GM19035 (cell line): ENCODE measurements at regions not wholly inside any gene's neighbourhood (a gene's known extent, or its start where the extent isn't known, plus 50 kb on each side); places are given as distances from the start of the nearest gene placed in this dataset.

Experiments used
- ATAC-seq: cut with Tn5 transposase; IDR thresholded peaks from one replicate; pipeline ENCODE4 v1.9.1; 2021; ENCODE audit not compliant: unreplicated experiment

DNA sequence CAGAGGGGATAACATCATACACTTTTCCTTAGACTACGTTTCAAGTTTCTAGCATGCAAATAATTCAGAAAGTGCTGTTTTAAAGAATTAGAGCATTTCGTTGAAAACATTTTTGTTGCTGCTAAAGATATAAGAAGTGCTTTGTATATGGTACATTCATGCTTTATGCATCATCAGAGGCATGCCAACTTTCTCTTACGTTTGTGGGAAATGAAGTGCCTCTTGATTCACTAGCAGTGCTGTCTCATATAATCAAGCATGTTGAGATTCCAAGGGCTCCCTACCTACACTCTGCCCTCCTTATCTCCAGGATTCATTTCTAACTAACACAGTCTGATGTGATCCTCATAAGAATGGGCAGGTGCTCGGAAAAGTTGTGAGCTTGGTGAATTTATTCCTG lies 748.6 kb upstream of the DDX18 start:
- ATAC-seq = no peak

DNA sequence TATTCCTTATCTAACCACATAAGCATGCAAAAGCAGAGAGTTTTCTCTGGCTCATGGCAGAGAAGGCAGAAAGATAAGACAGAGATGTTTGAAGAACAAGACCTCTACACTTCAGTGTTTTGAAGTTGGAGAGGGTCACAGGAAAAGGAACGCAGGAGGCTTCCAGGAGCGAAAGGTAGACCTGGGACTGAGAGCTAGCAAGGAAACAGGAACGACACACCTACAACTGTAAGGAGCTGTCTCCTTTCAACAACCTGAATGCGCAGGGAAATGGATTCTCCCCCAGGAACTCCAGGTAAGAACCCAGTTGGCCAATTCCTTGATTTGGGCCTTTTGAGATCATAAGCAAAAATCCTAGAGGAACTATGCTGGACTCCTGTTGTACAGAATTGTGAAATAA lies 746.6 kb upstream of the DDX18 start:
- ATAC-seq = no peak

DNA sequence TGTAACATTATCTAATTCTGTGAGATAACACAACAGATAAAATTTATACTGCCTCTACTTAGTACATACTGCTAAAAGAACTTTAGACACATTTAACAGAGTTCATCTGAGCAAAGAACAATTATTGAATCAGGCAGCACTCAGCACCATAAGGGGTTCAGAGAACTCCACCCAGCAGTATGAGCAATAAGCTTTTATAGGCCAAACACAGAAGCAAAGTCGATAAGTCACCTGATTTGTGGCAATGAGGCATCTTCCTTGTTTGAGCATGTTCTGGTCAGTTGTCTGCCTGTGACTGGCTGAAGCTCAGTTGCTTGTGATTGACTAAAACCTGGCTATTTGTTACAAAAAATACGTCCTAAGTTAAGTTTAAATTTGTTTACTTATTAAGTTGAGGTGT lies 746.1 kb upstream of the DDX18 start:
- ATAC-seq = no peak

DNA sequence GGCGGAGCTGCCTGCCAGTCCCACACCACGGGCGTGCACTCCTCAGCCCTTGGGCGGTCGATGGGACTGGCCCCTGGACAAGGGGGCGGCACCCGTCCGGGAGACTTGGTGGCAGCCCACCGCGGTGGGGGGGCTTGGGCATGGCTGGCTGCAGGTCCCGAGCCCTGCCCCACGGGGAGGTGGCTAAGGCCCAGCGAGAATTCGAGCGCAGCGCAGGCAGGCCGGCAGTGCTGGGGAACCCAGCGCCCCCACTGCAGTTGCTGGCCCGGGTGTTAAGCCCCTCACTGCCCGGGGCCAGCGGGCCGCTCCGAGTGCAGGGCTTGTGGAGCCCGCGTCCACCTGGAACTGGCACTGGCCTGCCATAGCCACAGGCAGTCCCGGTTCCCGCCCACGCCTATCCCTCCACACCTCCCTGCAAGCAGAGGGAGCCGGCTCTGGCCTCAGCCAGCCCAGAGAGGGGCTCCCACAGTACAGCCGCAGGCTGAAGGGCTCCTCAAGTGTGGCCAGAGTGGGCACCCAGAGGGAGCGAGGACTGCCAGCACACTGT lies 742.9 kb upstream of the DDX18 start:
- no peak for ATAC-seq

DNA sequence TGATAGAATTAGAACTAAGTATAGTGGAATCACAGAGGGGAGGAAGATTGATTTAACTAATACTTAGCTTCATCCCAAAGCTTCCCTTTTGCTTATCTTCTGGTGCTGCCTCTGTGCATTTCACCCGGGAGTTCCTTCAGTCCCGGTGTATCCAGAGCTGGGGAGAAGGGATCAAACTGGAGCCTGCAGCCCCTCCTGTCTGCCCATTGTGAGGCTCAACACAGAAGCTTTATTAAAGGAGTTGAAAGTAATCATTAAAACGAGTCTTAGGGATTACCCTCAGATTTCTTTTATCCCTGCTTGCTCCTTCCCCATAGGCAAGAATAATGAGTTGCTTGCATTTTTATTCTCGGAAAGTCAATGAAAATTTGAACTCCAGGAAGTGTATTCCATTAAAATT lies 739.7 kb upstream of the DDX18 start:
- no peak for ATAC-seq

DNA sequence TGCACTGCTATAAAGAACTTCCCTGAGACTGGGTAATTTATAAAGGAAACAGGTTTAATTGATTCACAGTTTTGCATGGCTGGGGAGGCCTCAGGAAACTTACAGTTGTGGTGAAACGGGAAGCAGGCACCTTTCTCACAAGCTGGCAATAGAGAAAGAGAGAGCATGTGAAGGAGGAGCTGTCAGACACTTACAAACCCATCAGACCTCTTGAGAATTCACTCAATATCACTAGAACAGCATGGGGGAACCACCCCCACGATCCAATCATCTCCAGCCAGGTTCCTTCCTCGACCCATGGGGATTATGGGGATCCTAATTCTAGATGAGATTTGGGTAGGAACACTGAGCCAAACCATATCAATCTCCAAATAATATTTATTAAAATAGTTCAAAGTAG lies 729.2 kb upstream of the DDX18 start:
- ATAC-seq = no peak

DNA sequence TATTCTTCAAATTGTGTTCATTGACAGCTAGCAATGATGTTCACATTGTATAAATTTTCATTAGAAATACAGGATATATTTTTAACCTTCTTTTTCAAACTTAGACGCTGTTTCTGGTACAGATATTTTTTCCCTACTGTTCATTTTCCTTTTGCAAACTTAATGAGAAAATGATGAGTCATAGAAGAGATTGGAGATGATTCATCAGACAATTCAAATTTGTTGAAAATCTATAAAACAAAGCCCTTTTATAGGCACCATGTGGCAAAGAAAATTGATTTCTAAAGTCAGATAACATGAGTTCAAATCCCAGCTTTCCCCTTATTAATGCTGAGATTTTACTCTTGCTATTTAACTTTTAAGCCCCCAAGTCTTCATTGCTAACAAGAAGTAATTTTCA lies 728.8 kb upstream of the DDX18 start:
- no peak for ATAC-seq

DNA sequence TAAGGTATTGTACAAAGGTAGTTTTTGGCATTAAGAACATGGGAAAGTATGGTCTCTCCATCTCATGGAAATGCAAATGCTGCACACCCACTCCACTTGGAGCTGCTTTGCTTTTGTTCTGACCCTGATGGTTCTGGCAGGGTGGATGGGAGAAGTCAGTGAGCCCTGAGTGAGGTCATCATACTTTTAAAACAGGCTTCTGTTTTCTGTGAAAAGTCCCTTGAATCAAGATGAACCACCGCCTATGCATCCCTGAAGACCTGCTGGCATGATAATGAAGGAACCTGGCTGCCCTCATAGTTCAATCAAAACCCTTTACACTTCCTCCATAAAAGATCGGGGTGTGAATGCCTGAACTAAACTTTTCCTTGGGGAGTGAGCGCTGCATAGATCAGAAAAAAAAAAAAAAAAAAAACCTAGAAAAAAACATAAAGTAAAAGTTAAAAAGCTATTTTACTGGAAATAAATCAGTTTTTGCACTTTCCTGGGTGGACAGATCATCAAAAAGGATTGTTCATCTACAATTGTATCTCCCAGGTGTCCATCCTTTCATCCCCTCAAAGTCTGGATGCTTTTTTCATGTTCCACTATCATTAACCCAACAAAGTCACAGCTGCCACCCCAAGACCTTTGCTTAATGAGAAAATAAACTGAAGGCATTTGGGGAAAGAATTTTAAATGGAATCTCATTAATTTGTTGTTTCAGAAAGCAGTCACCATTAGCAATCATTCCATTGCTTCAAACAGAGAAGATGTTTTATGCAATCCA lies 728.1 kb upstream of the DDX18 start:
- ATAC-seq = no peak

DNA sequence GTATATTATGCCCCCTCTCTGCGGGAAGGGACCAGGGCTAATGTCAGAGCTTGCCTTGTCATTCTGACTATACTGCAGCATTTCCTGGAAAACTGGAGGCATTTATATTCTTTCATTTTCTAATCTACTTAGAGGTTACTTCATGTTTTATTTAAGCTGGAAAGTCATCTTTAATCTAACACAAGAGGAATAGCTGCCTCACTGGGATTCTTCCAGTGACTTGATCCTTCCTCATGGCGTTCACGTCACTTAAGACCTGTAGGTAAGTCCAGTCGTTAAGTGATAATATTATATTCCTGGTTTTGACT lies 727.6 kb upstream of the DDX18 start:
- ATAC-seq = no peak

DNA sequence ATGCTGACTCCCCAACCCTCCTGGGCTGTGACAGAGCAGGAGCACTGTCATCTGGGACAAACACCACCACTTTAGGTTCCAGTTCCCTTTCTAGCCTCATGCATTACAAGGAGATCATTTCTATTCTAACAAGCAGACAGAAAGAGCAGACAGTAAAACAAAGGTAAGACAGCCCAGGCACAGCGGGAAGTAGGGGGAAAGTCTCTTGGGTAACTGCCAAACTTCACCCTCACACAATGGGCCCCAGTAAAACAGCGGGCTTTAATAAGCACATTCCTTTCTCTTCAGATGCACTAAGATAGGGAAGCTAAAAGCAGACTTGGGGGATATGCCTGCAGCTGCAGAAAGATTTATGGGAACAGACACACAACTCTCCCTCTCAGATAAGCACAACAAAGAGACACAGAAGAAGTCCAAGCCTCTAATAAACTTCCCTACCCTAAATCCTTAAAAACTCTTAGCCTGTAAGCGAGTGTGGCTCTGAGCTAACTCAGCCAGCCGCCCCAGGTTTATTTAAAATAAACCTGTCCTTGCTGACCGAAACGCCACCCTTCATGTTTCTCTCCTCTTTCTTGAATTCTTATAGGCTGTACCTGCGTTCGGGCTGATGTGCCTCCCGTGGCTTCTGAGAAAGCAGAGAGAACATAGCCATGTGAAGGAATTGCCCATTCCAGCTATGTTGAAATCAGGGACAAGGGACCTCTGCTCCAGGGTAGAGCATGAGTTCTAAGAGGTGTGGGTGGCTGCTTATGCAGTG lies 726.8 kb upstream of the DDX18 start:
- no peak for ATAC-seq

DNA sequence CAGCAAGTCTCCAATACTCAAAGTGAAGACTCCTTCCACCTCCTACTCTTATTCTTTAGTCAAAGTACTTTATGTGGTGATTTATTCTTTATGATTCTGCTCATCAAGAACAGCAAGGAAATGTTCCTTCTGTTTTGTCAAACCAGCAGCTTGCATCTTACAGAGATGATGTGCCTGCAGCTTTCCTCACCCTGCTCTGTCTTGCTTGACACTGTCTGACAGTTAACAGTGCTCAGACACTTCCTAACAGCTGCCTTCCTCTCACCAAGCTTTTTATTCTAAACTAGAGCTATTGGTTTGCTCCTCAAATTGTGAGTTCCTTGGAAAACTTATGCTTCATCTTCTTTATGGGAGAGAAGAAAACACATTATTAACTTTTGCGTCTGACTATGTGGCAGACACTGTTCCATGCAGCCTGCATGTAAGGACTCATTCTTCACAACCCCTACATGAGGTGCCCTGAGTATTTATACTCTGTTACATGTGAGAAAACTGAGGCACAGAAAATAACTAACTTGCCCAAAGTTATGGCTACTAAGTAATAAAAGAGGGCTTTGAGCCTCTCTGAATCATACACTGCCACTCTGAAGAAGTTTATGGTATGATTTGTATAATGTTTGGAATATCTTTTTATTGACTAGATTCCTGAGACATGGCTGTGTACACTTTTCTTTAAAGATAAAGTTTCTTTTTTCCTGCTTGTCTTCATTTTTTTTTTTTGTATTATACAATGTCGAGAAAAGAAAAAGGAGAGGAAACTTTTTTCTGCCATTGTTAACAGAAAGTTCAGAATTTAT lies 723.3 kb upstream of the DDX18 start:
- ATAC-seq = no peak

DNA sequence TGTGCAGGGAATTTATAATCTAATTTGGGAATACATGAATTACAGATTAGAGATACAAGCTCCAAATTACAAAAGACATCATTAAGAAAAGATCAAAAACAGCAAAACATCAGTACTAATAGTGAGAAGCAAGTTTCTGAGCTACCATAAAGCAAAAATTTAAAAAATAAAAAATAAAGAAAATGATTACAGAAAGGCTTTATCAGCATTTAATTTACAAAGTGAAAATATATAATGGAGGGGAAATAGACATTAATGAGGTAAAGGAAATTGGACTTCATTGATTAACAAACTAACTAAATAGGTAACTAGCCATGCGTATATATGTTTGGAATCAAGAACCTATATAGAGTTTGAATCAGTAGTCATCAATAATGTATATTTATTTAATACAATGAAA lies 712.9 kb upstream of the DDX18 start:
- no peak for ATAC-seq

DNA sequence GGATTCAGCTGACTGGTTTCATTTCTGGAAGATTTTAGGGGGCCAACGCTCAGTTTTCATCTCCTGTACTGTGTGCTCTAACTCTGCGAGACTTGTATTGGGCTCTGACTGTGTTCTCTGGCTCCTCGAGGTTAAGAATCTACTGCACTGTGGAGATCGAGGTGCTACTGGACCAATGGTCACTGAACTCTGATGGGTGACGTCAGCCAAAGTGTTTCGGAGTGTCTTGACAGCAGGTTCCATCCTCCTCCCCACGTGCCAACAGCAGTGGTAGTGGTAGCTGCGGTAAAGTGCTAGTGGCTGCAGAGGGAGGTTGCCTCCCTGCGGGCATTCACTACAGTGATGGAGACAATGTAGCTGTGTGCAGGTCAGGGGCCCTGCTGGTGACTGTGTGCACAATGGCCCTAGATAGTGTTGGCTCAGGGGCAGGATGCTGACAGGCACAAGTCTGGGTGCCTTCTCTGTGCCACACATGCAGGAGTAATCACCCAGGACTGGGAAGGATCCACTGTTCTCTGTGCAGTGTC lies 705.7 kb upstream of the DDX18 start:
- no peak for ATAC-seq

DNA sequence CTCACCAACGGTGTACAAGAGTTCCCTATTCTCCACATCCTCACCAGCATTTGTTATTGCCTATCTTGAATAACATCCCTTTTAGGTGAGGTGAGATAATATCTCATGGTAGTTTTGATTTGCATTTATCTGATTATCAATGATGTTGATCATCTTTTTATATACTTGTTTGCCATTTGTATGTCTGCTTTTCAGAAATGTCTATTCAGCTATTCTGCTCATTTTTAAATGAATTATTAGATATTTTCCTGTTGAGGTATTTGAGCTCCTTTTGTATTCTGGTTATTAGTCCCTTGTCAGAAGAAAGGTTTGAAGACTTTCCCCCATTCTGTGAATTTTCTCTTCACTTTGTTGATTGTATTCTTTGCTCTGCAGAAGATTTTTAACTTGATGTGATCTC lies 695.5 kb upstream of the DDX18 start:
- ATAC-seq = no peak

DNA sequence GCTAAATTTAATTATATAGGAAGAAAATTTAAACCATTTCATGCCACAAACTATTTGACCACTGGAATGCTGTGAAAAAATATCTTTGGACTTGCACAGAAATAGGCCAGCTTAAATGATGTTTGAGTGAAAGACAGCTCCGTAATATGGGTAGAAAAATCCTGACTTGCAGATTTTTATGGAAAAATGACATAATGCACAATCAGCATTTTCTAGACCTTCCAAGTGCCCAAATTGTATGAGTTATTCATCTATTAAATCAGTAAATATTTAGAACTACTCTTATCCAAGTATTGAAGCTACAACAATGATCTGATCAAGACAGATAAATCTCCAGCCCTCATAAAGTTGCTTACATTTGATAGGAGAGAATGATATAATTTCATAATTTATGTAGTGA lies 691.1 kb upstream of the DDX18 start:
- ATAC-seq = no peak

DNA sequence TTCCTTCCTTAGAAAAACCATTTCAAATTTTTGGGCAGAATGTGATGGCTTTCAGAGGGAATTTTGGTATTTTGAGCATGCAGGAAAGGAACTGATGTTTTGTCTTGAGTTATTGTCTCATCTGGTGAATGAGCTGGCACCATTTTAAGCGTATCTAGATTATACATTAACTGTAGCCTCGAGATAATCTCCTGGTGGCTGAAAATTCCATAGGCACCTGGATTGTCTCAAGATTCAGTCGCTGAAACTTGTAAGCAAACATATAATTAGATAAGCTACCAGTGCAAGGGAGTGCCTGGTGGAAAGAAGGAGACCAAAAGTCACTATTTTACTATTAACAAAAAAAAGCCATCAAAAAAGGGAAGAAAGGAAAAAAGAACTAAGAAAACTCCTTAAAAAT lies 687.8 kb upstream of the DDX18 start:
- no peak for ATAC-seq

DNA sequence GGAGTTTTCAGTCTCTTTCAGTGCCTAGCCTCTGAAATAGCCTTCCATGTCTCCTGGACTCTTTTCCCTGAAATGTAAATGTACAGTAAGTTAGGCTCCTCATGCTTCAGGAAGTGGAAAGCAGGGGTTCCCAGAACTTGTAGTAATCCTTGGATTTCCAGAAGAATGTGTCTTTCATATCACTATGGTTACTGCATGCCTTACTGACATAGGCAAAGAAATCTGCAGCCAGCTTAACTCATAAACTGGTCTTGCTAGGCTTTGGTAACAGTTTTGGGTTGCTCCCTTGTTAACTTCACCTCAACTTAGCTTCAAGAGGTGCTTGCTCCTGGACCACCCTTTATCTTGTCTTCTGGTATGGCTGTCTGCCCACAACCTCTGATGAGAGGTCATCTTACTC lies 686.8 kb upstream of the DDX18 start:
- ATAC-seq = no peak

DNA sequence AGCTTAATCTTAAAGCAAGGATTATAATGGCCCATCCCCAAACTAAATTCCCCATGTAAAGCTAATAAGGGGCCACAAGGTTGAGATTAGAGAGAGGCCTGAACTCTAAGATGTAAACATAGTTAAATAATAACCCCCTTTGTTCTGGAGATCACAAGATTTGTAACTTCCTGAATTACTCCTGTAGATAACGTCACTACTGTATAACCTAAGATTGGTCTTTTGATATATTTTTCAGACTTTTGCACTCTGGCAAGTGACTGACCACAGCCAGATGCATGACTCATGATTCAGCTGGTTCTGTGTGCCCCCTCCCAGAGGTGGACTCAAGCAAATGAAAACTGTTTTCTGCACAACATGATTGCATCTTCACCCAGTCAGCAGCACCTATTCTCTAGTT lies 686.0 kb upstream of the DDX18 start:
- no peak for ATAC-seq

DNA sequence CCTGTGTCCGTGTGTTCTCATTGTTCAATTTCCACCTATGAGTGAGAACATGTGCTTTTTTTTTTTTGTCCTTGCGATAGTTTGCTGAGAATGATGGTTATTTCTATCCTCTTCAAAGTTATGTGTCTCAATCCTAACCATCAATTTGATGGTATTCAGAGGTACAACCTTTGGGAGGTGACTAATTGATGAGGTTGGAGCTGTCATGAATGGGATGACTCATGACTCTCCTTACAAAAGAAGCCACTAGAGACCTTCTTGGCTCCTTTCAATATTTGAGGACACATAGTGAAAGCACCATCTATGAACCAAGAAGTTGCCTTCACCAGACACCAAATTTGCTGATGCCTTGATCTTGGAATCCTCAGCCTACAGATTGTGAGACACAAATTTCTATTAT lies 677.1 kb upstream of the DDX18 start:
- no peak for ATAC-seq

DNA sequence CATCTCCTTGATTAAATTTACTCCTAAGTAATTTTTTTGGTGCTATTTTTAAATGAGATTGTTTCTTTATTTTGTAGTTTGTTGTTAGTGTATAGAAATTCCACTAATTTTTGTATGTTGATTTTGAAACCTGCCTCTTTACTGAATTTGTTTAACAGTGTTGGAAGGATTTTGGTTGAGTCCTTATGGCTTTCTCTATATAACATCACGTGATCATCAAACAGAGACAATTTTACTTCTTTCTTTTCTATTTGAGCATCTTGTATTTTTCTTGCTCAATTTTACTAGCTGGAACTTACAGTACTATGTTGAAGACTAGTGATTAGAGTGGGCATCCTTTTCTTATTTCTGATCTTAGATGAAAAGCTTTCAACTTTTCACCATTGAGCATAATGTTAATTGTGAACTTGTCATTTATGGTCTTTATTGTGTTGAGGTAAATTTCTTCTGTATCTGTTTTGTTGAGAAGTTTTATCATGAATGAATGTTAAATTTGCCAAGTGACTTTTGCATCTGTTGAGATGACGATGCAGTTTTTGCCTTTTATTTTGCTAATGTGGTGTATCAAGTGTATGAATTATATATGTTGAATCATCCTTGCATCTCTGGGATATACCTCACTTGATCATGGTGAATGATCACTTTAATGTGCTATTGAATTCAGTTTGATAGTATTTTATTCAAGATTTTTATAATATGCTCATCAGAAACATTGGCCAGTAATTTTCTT lies 645.3 kb upstream of the DDX18 start:
- ATAC-seq = no peak

DNA sequence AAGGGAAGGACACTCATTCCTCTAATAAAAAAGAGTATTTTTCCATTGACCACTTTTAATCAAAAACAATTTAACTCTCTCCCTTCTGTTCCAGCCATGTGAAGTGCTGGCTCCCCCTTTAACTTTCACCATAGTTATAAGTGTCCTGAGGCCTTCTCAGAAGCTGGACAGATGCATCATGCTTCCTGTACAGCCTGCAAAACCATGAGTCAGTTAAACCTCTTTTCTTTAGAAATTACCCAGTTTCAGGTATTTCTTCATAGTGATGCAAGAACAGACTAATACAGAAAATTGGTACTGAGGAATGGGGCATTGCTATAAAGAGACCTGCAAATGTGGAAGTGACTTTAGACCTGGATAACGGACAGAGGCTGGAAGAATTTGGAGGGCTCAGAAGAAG lies 643.6 kb upstream of the DDX18 start:
- no peak for ATAC-seq
